Left renal pelvis (tissue), 4 donors: ENCODE measurements at regions not wholly inside any gene's neighbourhood (a gene's known extent, or its start where the extent isn't known, plus 50 kb on each side); places are given as distances from the start of the nearest gene placed in this dataset.

Experiments
- DNase-seq, 4 donors: peaks; one replicate each; pipeline ENCODE4 v3.0.0-alpha.2; 2013; ENCODE audit warnings: low read depth in 4 of 4, low spot score in 3 of 4

DNA sequence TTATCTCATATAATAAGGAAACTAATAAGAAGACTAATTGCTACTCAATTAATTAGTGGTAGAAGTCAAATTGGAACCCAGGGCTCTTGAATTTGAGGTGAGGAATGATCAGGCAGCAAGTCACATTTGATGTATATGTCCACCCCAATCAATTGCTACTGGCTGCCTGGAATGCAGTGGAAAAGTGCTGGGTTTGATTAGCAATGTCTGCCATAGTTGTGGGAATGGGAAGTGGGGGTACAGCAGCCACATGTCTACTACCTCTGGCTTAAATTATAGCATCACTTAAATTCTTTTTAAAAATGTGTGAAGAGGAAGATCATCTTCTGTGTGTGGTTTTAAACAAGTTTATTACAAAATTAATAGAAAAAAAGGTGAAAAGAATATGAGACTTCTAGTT, 50.8 kb upstream of the NAV2 start:
- DNase-seq = no peak

DNA sequence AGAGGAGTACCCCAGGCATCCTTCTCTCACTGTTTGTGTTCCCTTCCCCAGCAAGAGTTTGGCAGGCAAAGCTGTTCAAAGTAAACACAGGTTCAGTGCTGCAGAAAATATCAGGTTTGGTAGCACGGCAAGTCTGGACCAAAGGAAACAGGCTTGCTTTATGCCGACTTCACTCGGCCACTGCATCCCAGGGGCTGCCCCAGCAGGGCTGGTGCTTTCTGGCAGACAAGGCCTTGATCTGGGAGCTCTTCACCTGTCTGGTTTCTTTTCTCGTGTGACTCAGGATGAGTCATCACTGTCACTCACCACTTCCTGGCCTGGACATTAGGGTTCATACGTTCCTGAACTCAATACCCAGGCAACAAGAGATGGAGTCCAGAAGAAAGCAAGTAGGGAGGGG, 52.6 kb upstream of the NAV2 start:
- no peak for DNase-seq

DNA sequence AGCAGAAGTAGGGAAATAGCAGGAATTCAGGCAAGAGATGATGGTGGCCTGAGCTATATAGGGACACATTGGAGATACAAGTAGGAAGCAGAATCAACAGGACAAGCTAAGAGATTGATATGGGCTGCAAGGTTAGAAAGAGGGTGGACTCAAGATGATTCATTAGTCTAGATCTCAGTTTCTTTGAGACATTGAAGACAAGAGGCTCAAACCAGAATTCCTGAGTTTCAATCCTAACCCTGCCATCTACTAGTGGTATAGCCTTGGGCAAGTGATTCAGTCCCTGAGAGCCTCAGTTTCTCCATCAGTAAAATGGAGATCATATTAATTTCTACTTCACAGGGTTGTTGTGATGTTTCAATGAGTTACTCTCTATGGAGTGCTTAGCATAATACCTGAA, 53.1 kb upstream of the NAV2 start:
- no peak for DNase-seq

DNA sequence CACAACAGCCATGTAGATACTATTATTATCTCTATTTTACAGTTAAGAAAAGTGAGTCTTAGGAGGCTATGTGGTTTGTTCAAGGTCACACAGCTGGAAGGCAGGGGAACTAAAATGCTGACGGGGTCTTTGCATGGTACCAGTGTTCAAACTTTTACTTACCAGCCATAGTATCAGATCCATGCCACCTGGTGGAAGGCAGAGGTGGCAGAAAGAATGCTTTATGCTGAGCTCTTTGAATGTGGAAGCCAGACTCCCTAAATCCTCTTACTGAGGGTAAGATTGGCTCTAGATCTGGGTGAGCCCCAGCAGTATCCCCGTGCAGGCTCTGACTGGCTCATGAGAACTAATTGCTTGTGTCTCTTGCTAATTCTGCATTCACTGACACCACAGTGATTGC, 54.3 kb upstream of the NAV2 start:
- no peak for DNase-seq

DNA sequence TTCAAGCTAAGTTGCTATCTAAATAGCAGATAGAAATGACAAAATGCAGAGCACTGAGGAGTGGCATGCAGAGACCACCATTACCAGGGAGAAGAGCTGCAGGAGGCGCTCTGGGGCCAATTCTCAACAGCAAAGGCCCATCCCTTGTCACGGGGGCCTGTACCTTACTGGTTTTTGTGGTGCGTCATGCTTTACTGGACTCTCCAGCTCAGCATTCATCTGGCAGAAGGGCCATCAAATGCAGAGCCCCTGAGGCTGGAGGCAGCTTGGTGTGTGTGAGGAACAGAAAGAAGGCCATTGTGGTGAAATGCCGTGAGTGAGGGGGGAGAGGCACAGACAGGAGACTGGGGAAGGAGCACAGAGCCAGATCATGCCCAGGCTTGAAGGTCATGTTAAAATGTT, 56.5 kb upstream of the NAV2 start:
- DNase-seq = no peak

DNA sequence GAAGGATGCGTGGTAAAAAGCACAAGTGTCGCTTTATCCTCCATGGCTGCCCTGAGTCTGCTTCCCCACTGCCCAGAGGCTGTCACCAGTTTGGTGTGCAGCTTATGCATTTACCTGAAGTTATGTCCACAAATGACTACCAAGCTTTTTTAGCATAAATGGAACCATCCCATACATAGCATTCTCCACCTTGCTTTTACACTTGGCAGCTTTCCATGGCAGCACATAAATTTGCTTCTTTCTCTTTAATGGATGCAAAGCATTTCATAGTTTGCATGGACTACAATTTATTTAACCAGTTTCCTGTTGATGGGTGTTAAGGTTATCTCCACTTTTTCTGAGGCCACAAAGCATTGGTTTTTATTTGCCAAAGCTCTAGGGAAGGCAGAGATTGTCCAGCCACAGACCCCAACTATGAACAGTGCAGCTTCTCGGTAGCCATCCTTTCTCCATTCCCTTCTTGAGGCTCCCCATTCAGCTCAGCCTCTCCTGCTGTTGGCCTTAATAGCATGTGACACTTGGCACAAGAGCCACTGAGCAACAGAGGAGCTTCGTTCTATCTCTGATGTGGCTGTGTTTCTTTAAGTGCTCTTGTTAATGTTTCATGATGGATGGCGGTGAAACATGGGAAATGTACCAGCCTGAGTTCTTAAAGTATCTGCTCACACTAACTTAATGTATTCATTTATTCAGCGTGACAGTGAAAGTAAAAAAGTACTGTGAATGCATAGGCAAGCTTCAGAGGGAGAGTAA, 59.8 kb upstream of the NAV2 start:
- DNase-seq = no peak

DNA sequence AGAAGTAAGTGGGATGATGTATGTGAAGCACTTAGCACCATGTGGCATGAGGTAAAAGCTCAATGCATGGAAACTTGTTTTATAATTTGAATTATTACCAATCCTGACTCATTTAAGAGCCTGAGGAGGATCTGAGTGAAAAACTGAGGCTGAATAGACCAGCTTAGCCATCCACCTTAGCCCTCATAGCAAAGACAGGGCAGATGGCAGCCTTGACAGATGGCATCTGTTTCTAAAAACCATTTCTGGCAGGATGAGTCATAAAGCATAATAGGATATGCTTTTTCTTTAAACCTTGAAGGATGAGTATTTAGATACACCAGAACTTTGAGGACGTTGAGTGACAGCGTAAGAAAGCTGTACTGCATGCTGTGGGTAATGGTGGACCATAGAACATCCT, 61.0 kb upstream of the NAV2 start:
- DNase-seq = no peak

DNA sequence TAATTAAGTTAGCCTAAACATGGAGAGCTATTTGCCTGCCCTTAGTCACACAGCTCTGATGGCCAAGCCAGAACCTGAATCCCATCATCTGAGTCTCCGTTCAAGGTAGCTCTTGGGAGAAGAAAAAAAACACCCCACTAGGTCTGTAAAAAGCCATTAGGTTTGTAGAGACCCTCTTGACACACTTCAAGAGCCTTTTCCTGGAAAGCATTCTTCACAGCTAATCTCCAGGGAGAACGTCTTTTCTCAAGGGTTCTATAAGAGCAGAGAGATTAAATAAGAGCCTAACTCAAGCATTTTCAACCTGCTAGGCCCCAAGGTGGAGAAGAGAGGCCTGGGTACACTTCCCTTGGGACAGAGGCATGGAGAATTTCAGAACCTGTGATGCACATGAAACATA, 61.6 kb upstream of the NAV2 start:
- no peak for DNase-seq

DNA sequence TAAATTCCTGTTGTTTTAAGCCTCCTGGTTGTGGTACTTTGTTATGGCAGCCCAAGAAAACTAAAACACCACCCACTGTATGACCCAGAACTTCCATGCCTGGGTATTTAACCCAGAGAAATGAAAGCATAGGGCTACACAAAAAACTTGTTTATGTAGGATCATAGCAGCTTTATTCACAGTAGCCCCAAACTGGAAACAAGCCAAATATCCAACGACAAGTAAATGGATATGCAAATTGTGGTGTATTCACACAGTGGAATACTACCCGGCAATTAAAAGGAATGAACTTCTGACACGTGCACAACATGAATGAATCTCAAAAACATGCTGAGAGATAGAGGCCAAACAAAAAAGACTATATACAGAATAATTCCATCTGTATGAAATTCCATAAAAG, 62.2 kb upstream of the NAV2 start:
- no peak for DNase-seq

DNA sequence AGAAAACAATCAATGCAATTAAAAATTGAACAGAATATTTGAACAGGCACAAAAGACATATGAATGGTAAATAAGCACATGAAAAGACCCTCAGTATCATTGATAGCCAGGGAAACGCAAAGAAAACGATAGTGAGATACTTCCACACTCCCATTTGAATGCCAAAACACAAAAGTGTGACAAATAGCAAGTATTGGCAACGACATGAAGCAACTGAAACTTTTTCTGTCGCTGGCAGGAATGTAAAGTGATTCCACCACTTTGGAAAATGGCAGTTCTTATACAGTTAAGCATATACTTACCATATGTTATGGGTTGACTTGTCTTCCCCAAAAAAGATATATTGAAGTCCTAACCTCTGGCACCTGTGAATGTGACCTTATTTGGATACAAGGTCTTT, 62.9 kb upstream of the NAV2 start:
- DNase-seq = no peak

DNA sequence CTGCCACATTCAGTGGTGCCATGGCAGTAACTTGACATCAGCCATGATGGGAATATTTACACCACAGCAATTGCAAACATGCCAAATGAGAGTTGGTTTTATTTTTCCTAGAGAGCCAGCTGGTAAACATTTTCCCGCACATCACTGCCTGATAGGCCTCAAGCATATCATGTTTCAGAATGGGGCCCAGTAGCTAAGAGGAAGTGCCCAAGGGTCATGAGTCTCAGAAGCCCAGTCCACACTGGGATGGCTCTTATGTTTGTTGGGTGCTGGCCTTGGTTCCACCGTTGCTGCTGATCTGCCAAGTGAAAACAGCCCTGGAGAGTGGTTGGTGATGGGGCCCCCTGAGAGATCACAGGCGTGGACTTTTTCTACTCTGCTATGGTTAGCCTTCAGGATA, 64.3 kb upstream of the NAV2 start:
- no peak for DNase-seq

DNA sequence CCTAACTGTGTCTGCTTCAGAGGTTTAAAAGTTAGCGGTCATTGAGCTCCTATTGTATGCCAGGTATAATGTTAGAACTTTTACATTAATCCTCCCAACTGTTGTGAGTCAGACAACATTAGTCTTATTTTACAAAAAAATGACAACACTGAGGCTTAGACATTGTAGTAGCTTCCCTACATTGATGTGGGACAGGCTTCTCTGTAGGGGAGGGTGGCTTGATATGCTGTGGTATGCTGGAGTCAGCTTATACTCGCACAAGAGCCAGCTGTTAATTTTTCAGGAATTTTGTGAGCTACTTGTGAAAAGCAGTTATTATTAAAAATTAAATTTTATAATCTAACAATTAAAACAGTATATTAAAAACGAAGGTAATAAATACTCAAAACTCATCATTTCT, 64.8 kb upstream of the NAV2 start:
- DNase-seq = no peak

DNA sequence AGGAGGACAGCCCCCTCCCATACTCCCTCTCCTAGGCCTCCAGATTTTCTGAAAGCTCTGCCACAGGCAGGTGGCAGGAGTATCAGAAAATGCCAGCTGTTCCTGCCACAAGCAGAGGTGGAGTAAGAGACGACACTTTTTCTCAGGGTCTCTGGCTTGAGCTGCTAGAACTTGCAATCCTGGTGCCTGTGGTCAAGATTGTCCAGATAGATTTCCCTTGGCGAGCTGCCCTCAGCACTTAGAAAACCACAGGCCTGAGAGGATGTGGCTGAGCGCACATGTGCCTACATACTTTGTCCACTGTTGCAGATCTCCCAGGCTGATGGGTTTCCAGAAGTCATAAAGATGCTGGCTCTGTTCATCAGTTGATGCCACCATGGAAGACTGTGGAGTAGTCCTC, 65.7 kb upstream of the NAV2 start:
- DNase-seq = no peak

DNA sequence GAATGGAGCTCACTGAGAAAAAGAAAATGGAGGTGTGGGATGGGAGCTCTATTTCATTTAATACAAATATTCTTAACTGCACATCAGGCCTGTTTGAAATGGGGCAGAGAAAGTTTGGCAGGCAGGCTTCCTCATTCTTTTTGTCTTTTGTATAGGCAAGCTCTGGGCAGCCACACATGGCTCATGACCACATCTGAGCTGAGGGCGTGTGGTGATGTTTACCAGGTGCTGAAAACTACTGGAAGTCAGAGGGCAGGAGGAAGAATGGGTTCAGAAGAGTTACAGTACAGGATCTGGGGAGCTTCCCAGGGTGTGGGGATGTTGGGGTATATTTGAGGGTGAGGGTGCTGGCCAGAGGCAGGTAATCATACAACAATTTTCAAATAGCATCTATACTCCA, 66.3 kb upstream of the NAV2 start:
- no peak for DNase-seq

DNA sequence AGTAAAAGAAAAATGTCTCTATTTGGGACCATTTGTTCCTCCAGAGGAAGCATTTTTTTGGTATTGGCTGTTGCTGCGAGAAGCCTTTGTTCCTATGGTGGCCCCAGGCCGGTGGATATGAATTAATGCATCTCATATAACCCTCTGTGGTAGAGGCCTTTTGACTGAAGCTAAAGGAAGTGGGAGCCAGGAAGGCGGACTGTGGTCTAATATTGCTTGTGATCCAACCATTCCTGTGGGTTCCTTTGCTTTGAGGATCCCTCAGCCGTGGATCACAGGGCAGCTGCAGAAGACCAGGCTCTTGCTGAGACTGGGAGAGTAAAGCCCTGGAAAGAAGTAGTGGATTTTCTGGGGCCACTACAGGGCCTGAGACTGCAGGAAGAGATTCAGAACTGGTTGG, 68.3 kb upstream of the NAV2 start:
- no peak for DNase-seq

DNA sequence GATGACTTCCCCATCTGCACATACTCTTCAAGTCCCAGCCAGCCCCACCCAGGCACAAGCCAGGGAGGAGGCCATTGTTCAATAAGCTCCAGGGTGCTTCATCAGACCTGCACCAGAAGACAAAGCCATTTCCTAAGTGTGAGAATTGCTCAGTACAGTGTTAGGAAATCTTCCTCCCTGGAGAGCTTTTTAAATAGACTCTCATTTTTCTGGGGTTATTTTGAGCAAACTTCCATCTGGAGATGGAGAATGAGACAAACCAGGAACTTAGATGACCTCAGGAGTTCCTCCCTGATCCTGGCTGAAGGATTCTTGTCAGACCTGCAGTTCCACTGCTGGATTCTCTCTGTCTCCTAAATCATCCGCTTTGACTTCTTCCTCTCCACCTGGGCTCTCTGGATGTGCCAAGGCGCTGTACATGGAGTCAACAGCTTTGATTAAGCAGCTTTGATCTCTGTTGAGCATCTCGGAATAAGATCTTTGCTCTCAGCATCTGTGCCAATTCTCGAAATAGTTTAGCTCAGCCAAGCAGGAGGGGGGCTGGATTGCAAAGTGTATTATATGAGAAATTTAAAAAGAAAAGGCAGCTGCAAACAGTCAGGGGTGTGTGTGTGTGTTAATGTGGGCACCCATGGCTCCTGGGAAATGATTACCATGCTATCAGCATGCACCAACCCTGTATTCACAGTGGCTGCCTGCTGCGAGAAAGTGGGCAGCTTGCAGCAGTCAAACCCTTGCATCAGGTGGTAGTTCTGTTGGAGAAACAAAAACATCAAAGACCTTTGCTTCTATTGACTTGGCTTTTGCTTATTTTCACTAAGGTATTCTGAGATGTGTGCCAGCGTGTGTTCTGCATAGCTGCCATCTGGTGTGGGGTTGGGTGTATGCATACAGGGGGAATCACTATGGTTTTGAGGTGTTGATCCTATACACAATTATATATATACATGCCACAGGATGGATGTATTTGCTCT, 70.2 kb upstream of the NAV2 start:
- no peak for DNase-seq

DNA sequence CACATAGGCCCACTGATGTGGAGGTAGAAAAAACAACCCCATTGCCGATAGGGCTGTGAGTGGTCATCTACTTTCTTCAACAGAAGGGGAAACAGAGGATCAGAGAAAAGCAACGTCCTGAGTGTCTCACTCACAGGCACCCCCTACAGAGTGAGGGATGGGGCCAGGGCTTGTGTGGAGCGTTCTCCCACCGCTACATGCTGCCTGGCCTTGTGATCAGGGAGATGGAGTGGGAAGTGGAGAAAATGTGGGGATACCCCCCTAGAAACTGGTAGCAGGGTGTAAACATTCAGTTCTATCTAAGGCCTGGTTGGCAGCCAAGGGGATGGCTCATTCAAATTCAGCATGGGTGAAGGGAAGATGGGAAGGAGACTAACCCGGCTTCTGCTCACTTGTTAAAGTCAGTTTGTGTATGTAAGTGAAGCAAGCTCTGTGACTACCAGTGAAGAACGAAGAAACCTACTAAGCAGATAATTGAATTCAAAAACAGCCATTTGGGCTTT, 73.0 kb upstream of the NAV2 start:
- DNase-seq = no peak

DNA sequence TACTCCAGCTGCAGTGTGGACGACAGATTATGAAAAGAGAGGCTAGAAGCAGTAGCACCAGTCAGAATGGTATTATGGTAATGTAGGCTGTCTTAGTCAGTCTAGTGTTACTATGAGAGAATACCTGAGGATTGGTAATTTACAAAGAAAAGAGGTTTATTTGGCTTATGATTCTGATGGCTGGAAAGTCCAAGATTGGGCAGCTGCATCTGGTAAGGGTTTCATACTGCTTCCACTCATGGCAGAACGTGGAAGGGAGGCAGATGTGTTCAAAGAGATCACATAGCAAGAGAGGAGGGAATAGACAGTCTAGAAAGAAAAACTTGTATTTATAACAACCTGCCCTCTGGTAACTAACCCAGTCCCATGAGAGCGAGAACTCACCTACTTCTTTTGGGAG, 77.3 kb upstream of the NAV2 start:
- no peak for DNase-seq

DNA sequence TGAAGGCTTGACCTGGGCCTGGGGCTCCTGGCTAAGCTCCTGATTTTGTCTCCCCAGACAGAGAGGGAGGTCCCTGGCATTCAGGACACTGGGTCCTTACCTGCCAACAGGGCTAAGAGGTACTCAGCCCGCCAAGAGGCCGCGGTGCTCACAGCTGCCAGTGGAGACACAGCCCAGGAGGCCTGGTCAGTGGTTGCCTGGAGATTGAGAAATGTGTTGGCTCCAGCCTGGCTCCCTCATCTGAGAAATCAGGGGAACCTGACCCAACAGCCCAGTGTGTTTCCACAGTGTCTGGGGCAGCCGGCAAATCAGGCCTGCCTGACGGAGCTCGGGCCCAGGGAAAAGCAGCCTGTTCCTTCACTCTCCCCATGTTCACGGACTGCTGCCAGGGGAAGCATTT, 79.4 kb upstream of the NAV2 start:
- no peak for DNase-seq

DNA sequence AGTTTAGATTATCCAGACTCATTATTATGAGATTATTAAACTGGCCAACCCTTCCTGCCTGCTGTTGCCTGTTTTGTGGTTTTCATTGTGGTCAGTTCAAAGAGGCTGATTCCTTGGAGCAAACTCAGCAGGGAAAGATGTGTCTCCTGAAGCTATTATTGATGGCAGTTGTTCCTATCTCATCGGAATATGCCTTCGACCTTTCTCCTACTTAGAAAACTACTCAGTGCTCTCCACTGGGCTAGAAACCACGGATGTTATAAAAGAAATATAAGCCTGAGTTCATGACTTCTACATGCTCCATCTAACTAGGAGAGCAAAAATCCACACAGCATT, 80.2 kb upstream of the NAV2 start:
- no peak for DNase-seq

DNA sequence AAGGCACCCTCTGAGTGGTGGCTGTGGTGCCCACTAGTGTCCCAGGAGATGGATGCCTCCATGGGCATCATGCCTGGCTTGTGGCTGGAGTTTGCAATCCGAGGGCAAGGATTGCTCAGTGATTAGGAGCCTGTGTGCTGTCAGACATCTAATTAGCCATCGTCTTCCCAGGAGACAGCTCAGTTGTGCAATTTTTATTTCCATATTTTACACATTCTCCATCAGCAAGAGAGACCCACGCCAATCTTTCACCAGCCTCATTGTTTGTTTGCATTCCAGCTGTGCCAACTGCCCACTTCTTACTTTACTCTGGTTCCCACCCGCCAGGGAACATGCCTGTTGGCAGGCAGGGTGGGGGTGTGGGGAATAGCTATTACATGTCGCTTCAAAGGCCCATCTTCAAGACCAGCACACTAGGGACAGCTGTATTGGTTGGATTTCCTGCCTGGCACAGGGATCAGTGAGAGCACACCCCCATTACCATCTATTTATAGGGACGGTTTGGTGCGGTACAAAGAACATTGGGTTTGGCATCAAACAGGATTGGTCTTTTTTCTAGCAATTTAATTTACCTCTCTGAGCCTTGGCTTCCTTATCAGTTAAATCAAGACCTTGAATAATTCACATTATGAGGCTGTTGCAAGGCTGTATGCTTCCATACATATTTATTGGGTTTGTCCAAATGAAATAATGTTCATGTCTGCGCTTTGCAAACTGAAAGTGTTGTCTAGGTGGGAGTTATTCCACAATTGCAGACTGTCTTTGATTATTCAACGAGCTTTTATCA, 80.7 kb upstream of the NAV2 start:
- no peak for DNase-seq
